ENCODE measurements at regions not wholly inside any gene's neighbourhood (a gene's known extent, or its start where the extent isn't known, plus 50 kb on each side); places are given as distances from the start of the nearest gene placed in this dataset.

DNA sequence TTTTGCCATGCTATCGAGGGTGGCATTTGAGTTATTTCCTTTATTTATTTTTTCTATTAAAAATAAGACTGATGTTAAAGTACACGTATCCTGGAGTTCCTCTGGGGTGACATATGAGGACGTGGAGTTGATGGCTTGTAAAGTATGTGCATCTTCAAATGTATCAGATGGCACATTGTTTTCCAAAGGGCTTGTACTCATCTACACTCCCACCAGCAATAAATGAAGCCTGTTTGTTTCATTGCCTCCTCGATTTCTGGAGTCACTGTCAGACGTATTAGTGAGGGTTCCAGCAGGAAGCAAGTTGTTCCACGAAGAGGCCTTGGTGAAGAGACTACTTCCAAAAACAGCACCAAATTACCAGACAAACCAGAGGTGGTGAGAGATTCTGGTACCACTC, 423.9 kb downstream of the NPHP4 start:
- DNase-seq (ENCODE audit: low spot score) = no peak

DNA sequence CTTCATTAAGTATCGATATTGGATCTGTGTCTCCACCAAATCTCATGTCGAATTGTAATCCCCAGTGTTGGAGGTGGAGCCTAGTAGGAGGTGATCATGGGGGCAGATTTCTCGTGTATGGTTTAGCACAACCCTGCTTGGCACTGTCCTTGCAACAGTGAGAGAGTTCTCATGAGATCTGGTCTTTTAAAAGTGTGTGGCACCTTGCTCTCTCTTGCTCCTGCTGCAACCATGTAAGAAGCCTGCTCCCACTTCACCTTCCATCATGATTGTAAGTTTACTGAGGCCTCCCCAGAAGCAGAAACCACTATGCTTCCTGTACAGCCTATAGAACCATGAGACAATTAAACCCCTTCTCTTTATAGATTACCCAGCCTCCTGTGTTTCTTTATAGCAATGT, 424.4 kb downstream of the NPHP4 start:
- DNase-seq (ENCODE audit: low spot score) = no peak

- DNase-seq (ENCODE audit: low spot score) = no peak
Measured at GRCh38 chr1:5566924-5567323, 425.3 kb downstream of the NPHP4 start.

DNA sequence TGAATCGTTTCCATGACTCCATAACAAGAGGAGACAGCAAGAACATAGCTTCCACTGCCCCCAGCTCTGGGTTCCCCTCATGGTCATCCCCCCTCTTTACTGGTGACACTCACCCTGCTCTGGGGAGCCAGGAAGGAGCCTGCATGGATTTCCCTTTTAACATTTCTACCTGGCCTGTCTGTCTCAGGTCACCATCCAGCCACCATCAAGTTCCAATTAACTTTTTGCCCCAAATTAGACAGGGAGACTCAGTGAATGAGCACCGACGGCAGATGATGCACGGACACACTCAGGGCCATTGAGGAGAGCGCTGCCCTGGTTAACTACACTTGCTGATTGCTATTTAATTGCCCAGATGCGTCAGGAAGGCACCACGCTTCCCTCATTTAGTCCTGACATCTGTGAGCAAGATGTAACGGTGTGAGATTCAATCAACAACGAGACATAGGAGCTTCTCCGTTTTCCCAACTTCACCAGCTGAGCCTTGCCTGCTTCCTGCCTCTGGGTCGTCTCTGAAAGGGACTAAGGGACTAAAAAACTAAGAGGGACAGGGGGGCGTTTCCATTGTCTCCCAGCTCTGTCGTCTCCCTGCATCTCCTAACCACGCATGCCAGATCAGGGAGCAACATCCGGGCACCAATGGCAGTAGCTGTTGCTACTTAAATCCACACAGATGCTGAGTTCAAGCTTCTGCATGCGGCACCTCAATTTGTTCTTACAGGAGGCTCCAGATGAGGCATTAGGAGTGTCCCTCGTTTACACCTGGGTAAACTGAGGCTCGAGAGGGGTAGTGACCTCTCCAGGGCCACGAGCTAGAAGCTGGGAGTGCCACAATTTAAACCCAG, 426.7 kb downstream of the NPHP4 start:
- no peak for DNase-seq (ENCODE audit: low spot score)

GRCh38 chr1:5564578-5565257, 427.5 kb downstream of the NPHP4 start:
- DNase-seq (ENCODE audit: low spot score) = no peak

GRCh38 chr1:5563861-5564577, 428.2 kb downstream of the NPHP4 start:
- no peak for DNase-seq (ENCODE audit: low spot score)

GRCh38 chr1:5562769-5563168, 429.5 kb downstream of the NPHP4 start:
- DNase-seq (ENCODE audit: low spot score) = no peak

DNA sequence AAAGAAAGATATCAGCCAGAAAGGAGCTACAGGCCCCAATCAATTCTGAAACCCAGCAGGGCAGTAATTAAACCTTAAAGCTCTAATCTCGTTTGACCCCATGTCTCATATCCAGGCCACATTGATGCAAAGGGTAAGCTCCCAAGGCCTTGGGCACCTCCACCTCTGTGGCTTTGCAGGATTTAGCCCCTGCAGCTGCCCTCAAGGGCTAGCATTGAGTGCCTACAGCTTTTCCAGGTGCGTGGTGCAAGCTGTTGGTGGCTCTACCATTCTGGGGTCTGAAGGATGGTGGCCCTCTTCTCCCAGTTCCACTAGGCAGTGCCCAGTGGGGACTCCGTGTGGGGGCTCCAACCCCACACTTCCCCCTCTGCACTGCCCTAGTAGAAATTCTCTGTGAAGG, 429.9 kb downstream of the NPHP4 start:
- DNase-seq (ENCODE audit: low spot score) = no peak

DNA sequence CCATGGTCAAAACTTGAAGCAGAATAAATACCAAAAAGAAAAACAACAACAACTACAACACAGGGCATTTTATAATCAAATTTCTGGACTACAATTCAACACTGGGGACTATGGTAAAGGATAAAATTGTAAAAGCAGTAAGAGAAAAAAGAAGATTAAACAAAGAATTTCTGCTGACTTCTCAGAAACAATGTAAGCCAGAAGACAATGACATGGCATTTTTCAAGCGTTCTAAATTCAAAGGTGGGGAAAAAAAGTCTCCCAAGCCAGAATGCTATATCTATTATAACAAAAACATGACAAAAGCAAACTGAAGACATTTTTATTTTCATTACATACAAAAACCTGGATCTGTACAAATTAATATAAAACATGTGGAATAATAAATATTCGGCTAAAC, 433.1 kb downstream of the NPHP4 start:
- DNase-seq (ENCODE audit: low spot score) = no peak

GRCh38 chr1:5555853-5556252, 436.4 kb downstream of the NPHP4 start:
- DNase-seq (ENCODE audit: low spot score) = no peak

GRCh38 chr1:5554784-5555183, 437.4 kb downstream of the NPHP4 start:
- no peak for DNase-seq (ENCODE audit: low spot score)

DNA sequence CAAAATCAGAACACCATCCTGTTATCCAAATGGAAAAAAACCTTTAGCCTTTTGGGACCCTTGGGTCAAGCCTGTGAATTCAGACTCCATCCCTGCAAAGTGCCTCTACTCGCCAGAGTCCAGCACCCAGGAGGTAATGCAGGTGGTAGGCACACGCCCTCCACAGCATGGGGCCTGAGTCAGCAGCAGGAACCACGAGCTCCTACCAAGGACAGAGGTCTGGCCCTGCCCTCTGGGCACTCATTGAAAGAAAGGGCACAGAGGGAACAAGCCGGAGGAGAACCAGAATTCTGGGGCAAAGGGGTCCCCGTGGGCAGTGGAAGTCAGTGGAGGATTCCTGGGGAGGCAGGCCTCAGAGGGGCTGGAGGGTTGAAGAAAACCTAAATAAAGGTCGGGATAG, 438.1 kb downstream of the NPHP4 start:
- no peak for DNase-seq (ENCODE audit: low spot score)

DNA sequence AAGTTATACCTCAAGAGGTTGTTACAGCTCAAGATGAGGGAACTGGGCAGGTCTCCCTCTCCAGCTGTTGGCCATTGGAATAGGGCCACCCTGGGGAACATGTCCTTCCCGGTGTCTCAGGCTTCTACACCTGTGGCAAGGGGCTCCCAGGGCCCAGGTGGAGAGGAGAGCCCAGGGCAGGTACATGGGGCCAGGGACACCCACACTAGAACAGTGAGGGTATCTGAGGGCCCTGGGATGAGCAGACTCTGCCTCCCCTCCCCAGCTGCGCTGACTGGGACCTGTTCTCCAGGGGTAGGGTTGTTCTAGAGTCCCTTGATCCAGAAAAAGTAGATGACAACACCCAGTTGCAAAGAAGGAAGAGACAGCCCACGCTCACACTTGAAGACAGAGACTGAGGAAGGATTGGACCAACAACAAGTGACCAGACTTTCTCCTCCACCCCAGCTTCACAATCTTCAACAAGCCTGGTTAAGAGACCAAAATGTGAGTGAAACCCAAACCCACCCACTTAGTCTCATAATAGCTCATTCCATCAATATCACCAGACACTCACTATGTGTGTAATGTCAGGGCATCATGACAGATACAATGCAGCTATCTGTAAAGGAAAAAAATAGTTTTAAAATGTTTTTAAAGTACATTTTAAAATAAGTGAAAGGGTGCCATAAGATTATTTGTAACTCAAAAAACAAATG, 439.3 kb downstream of the NPHP4 start:
- no peak for DNase-seq (ENCODE audit: low spot score)

DNA sequence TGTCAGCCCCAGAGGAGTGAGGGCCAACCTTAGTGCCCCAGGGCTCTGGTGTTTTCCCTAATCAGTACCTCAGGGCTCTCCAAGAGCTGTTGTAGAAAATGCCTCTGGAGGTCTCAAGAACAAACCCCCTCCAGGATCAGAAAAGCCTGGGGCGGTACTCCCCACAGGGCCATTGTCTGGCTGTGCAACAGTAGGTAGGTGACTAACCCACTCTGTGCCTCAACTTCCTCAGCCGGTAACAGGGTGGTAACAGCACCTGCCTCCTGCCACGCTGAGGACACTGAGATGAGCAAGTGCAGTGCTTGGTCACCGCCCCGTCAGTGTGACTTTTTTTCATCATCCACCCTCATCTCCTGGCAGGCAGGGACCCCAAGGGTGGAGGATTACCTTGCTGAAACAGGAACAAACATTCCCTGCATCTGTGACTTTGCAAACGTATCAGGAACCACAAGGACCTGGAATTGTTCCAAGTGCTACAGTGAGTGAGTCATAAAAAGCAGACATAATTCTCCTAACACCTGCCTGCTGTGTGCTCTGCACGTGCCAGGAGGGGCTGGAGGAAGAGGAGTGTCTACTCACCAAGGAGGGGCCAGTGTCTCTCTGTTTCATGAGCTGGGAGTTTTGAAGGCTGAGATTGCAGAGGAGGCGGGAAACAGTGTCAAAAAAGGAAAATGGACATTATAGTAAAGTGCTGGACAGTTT, 440.8 kb downstream of the NPHP4 start:
- DNase-seq (ENCODE audit: low spot score) = no peak

DNA sequence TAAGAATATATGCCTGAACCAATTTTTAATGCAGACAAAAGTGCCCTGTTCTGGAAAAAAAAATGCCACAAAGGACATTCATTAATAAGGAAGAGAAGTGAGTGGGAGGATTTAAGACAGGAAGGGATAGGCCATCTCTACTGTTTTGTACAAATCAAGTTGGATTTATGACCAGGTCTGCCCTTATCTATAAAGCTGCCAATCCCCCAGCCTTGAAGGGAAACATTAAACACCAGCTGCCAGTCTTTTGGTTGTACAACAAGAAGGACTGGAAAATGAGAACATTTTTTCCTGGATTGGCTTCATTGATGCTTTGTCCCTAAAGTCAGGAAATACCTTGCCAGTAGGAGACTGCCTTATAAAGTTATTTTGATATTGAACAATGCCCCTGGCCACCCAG, 444.0 kb downstream of the NPHP4 start:
- no peak for DNase-seq (ENCODE audit: low spot score)

DNA sequence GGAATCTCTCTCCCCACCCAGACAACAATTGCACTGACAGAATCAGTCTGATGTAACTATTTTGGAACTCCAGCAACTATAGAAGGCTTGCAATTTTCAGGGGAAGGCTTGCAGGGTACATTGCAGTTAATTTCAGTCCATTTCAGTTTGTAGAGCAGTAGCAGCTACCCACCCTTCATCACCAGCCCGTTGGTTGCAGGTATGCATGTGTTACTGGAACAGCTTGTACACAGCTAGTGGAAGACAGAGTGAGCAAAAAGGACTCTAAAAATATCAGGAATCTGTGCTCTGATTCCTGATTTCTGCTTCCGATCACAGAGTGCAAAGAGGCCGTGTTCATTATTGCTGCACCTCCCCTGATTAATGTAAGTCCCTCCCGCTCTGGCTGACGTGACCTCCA, 449.0 kb downstream of the NPHP4 start:
- DNase-seq (ENCODE audit: low spot score) = no peak

GRCh38 chr1:5532811-5533210, 459.4 kb downstream of the NPHP4 start:
- DNase-seq (ENCODE audit: low spot score) = no peak

- no peak for DNase-seq (ENCODE audit: low spot score)
Measured at GRCh38 chr1:5526822-5527551, 465.2 kb downstream of the NPHP4 start.

- no peak for DNase-seq (ENCODE audit: low spot score)
Measured at GRCh38 chr1:5526385-5526750, 465.9 kb downstream of the NPHP4 start.

- no peak for DNase-seq (ENCODE audit: low spot score)
Measured at GRCh38 chr1:5525597-5526384, 466.4 kb downstream of the NPHP4 start.

Data from NAMALWA (cell line).